A673 (cell line): ENCODE measurements at regions not wholly inside any gene's neighbourhood (a gene's known extent, or its start where the extent isn't known, plus 50 kb on each side); places are given as distances from the start of the nearest gene placed in this dataset.

Experiments
- CTCF ChIP-seq: fragments of 300-800, 200-600 bp; sonication (generic); conservative IDR thresholded peaks from 2 replicates; pipeline ENCODE4 v1.5.1; 2017; ENCODE audit warnings: low read depth, mild to moderate bottlenecking, antibody characterized with exemption, low read length, moderate library complexity, mixed read lengths
- EZH2 ChIP-seq: fragments of 200-600 bp; sonication (generic); IDR thresholded peaks from 2 replicates; pipeline ENCODE4 v1.6.1; 2017; ENCODE audit warnings: borderline replicate concordance, low read depth, mild to moderate bottlenecking, mixed read lengths, antibody characterized with exemption, low read length; ENCODE audit not compliant: poor library complexity, severe bottlenecking

GRCh38 chr14:34070917-34071407 is 120.1 kb upstream of the EGLN3 start:
- TF ChIP-seq CTCF = no peak
- no peak for TF ChIP-seq EZH2
